HK-2 (cell line): ENCODE measurements at regions not wholly inside any gene's neighbourhood (a gene's known extent, or its start where the extent isn't known, plus 50 kb on each side); places are given as distances from the start of the nearest gene placed in this dataset.

Source experiments
- DNase-seq: peaks from one replicate; pipeline ENCODE4 v3.0.0-alpha.2; 2018; ENCODE audit not compliant: unreplicated experiment

GRCh38 chr4:20528508-20528907 is 171.8 kb upstream of the PACRGL start:
- DNase-seq: no peak

GRCh38 chr4:20529691-20530090 is 170.6 kb upstream of the PACRGL start:
- no peak for DNase-seq

- DNase-seq: no peak
Observed at GRCh38 chr4:20532116-20532790, 168.0 kb upstream of the PACRGL start.

GRCh38 chr4:20532871-20533870 is 167.1 kb upstream of the PACRGL start:
- DNase-seq: peak; percentile 27

GRCh38 chr4:20538905-20539304 is 161.4 kb upstream of the PACRGL start:
- DNase-seq: no peak

GRCh38 chr4:20543131-20543530 is 157.1 kb upstream of the PACRGL start:
- no peak for DNase-seq

GRCh38 chr4:20544645-20545044 is 155.6 kb upstream of the PACRGL start:
- no peak for DNase-seq

GRCh38 chr4:20552004-20552403 is 148.3 kb upstream of the PACRGL start:
- no peak for DNase-seq

- DNase-seq: no peak
Observed at GRCh38 chr4:20554134-20554533, 146.1 kb upstream of the PACRGL start.

- no peak for DNase-seq
Observed at GRCh38 chr4:20565075-20565721, 135.1 kb upstream of the PACRGL start.

GRCh38 chr4:20570981-20571715 is 129.1 kb upstream of the PACRGL start:
- no peak for DNase-seq

GRCh38 chr4:20572976-20573375 is 127.3 kb upstream of the PACRGL start:
- DNase-seq: no peak

- no peak for DNase-seq
Observed at GRCh38 chr4:20574986-20575385, 125.3 kb upstream of the PACRGL start.

GRCh38 chr4:20575486-20575885 is 124.8 kb upstream of the PACRGL start:
- no peak for DNase-seq

GRCh38 chr4:20576861-20577260 is 123.4 kb upstream of the PACRGL start:
- no peak for DNase-seq

GRCh38 chr4:20577702-20578101 is 122.6 kb upstream of the PACRGL start:
- no peak for DNase-seq

- DNase-seq: no peak
Observed at GRCh38 chr4:20580907-20581306, 119.4 kb upstream of the PACRGL start.

GRCh38 chr4:20589436-20589835 is 110.8 kb upstream of the PACRGL start:
- no peak for DNase-seq

- DNase-seq: no peak
Observed at GRCh38 chr4:20590849-20591248, 109.4 kb upstream of the PACRGL start.

GRCh38 chr4:20591571-20591970 is 108.7 kb upstream of the PACRGL start:
- no peak for DNase-seq

GRCh38 chr4:20592013-20592412 is 108.2 kb upstream of the PACRGL start:
- no peak for DNase-seq

GRCh38 chr4:20592663-20593062 is 107.6 kb upstream of the PACRGL start:
- DNase-seq: no peak
